GM12892 (cell line): ENCODE measurements at regions not wholly inside any gene's neighbourhood (a gene's known extent, or its start where the extent isn't known, plus 50 kb on each side); places are given as distances from the start of the nearest gene placed in this dataset.

Experiments
- POLR2A ChIP-seq: IDR thresholded peaks from 2 replicates; pipeline ENCODE4 v1.6.1; 2011; ENCODE audit warnings: low read depth, low read length, control low read depth
- POLR2AphosphoS5 ChIP-seq: IDR thresholded peaks from 2 replicates; pipeline ENCODE4 v1.6.1; 2011; ENCODE audit warnings: low read depth, low read length, control low read depth
- TAF1 ChIP-seq: IDR thresholded peaks from 2 replicates; pipeline ENCODE4 v1.6.1; 2011; ENCODE audit warnings: low read depth, mild to moderate bottlenecking, control low read depth, low read length, borderline replicate concordance

- TF ChIP-seq TAF1 (no peak), POLR2AphosphoS5 (no peak), POLR2A (no peak)
Measured at GRCh38 chr1:59029411-59030167, 245.7 kb upstream of the JUN start.
